Activated T-cell treated with anti-CD3 and anti-CD28 coated beads for 1 hour (primary cell): ENCODE measurements at regions not wholly inside any gene's neighbourhood (a gene's known extent, or its start where the extent isn't known, plus 50 kb on each side); places are given as distances from the start of the nearest gene placed in this dataset.

Experiments used
- DNase-seq: peaks from one replicate; pipeline ENCODE4 v3.0.0-alpha.2; 2020; ENCODE audit warnings: low read depth

GRCh38 chr5:167140548-167141291, 1150.7 kb upstream of the WWC1 start:
- DNase-seq: no peak

GRCh38 chr5:167143716-167144115, 1147.7 kb upstream of the WWC1 start:
- DNase-seq: no peak

- no peak for DNase-seq
Observed at GRCh38 chr5:167145841-167146240, 1145.6 kb upstream of the WWC1 start.

GRCh38 chr5:167147879-167148278, 1143.6 kb upstream of the WWC1 start:
- no peak for DNase-seq

GRCh38 chr5:167150661-167151060, 1140.8 kb upstream of the WWC1 start:
- no peak for DNase-seq

- no peak for DNase-seq
Observed at GRCh38 chr5:167152561-167152960, 1138.9 kb upstream of the WWC1 start.

- no peak for DNase-seq
Observed at GRCh38 chr5:167155387-167156005, 1135.9 kb upstream of the WWC1 start.

- DNase-seq: no peak
Observed at GRCh38 chr5:167156446-167156845, 1135.0 kb upstream of the WWC1 start.

GRCh38 chr5:167158588-167158987, 1132.9 kb upstream of the WWC1 start:
- no peak for DNase-seq

- no peak for DNase-seq
Observed at GRCh38 chr5:167160388-167160787, 1131.1 kb upstream of the WWC1 start.

- DNase-seq: no peak
Observed at GRCh38 chr5:167166696-167167095, 1124.7 kb upstream of the WWC1 start.

- DNase-seq: no peak
Observed at GRCh38 chr5:167167191-167167795, 1124.2 kb upstream of the WWC1 start.

- no peak for DNase-seq
Observed at GRCh38 chr5:167168971-167169370, 1122.5 kb upstream of the WWC1 start.

- DNase-seq: no peak
Observed at GRCh38 chr5:167171056-167171455, 1120.4 kb upstream of the WWC1 start.

GRCh38 chr5:167177736-167178135, 1113.7 kb upstream of the WWC1 start:
- DNase-seq: no peak

GRCh38 chr5:167180906-167181305, 1110.5 kb upstream of the WWC1 start:
- DNase-seq: no peak

- no peak for DNase-seq
Observed at GRCh38 chr5:167205881-167206280, 1085.6 kb upstream of the WWC1 start.

- no peak for DNase-seq
Observed at GRCh38 chr5:167207081-167207480, 1084.4 kb upstream of the WWC1 start.

GRCh38 chr5:167208911-167209310, 1082.5 kb upstream of the WWC1 start:
- no peak for DNase-seq

GRCh38 chr5:167217097-167217743, 1074.2 kb upstream of the WWC1 start:
- no peak for DNase-seq

GRCh38 chr5:167219298-167219697, 1072.1 kb upstream of the WWC1 start:
- DNase-seq: no peak

GRCh38 chr5:167226386-167226785, 1065.1 kb upstream of the WWC1 start:
- no peak for DNase-seq

- no peak for DNase-seq
Observed at GRCh38 chr5:167228134-167228533, 1063.3 kb upstream of the WWC1 start.
